Astrocyte (in vitro differentiated cells and primary cell): ENCODE measurements at regions not wholly inside any gene's neighbourhood (a gene's known extent, or its start where the extent isn't known, plus 50 kb on each side); places are given as distances from the start of the nearest gene placed in this dataset.

Experiments
- DNase-seq: peaks from one replicate; pipeline ENCODE4 v3.0.0-alpha.2; 2010; ENCODE audit warnings: low read depth
- FAIRE-seq: peaks from 2 replicates; lab custom pipeline; 2011; peaks lifted over from hg19 to GRCh38; lab: Jason Lieb, UNC
- H2AFZ ChIP-seq: 2 replicates; pipeline ENCODE4 v1.6.0; 2012; ENCODE audit warnings: low read depth, low read length, inconsistent platforms
- H3K27ac ChIP-seq: 2 replicates; pipeline ENCODE4 v1.5.1; 2011; ENCODE audit warnings: low read depth, low read length, inconsistent platforms
- H3K27me3 ChIP-seq: 2 replicates; pipeline ENCODE4 v1.6.0; 2011; ENCODE audit warnings: low read length, inconsistent platforms; ENCODE audit not compliant: insufficient read depth
- H3K36me3 ChIP-seq: 2 replicates; pipeline ENCODE4 v1.5.1; 2011; ENCODE audit warnings: low read length, inconsistent platforms; ENCODE audit not compliant: insufficient read depth
- H3K4me1 ChIP-seq: 2 replicates; pipeline ENCODE4 v1.5.1; 2011; ENCODE audit warnings: low read length, inconsistent platforms; ENCODE audit not compliant: insufficient read depth
- H3K4me2 ChIP-seq: 2 replicates; pipeline ENCODE4 v1.6.0; 2012; ENCODE audit warnings: low read length, inconsistent platforms
- H3K4me3 ChIP-seq: 2 replicates; pipeline ENCODE4 v1.5.1; 2011; ENCODE audit warnings: low read depth, mild to moderate bottlenecking, low read length, inconsistent platforms; ENCODE audit not compliant: insufficient read depth
- H3K79me2 ChIP-seq: 2 replicates; pipeline ENCODE4 v1.6.0; 2012; ENCODE audit warnings: mild to moderate bottlenecking, low read length, inconsistent platforms; ENCODE audit not compliant: insufficient read depth
- H3K9ac ChIP-seq: 2 replicates; pipeline ENCODE4 v1.6.0; 2012; ENCODE audit warnings: mild to moderate bottlenecking, low read length, inconsistent platforms
- H3K9me3 ChIP-seq: 2 replicates; pipeline ENCODE4 v1.5.1; 2012; ENCODE audit warnings: low read depth, mild to moderate bottlenecking, low read length, inconsistent platforms; ENCODE audit not compliant: insufficient read depth
- H4K20me1 ChIP-seq: 2 replicates; pipeline ENCODE4 v1.6.0; 2012; ENCODE audit warnings: low read length, inconsistent platforms; ENCODE audit not compliant: insufficient read depth
- H3K27ac Mint-ChIP-seq: one replicate; pipeline ENCODE4 v1.8.0; 2021; ENCODE audit warnings: mild to moderate bottlenecking, mixed read lengths; ENCODE audit not compliant: unreplicated experiment
- H3K27me3 Mint-ChIP-seq: one replicate; pipeline ENCODE4 v1.8.0; 2021; ENCODE audit warnings: low read depth, mixed read lengths; ENCODE audit not compliant: unreplicated experiment
- H3K36me3 Mint-ChIP-seq: one replicate; pipeline ENCODE4 v1.8.0; 2021; ENCODE audit warnings: low read depth, mixed read lengths; ENCODE audit not compliant: unreplicated experiment
- H3K4me1 Mint-ChIP-seq: one replicate; pipeline ENCODE4 v1.8.0; 2021; ENCODE audit warnings: low read depth, mixed read lengths; ENCODE audit not compliant: unreplicated experiment
- H3K4me3 Mint-ChIP-seq: one replicate; pipeline ENCODE4 v1.8.0; 2021; ENCODE audit warnings: mild to moderate bottlenecking, moderate library complexity, mixed read lengths; ENCODE audit not compliant: unreplicated experiment
- H3K9me3 Mint-ChIP-seq: one replicate; pipeline ENCODE4 v1.8.0; 2021; ENCODE audit warnings: mild to moderate bottlenecking, mixed read lengths; ENCODE audit not compliant: unreplicated experiment
- CTCF ChIP-seq: IDR thresholded peaks from 2 replicates; pipeline ENCODE4 v1.5.1; 2011; ENCODE audit warnings: low read depth, mild to moderate bottlenecking, inconsistent platforms, low read length, moderate library complexity; ENCODE audit not compliant: insufficient read depth
- EZH2 ChIP-seq: IDR thresholded peaks from 2 replicates; pipeline ENCODE4 v1.6.1; 2012; ENCODE audit warnings: mild to moderate bottlenecking, low read length, inconsistent platforms; ENCODE audit not compliant: insufficient read depth

DNA sequence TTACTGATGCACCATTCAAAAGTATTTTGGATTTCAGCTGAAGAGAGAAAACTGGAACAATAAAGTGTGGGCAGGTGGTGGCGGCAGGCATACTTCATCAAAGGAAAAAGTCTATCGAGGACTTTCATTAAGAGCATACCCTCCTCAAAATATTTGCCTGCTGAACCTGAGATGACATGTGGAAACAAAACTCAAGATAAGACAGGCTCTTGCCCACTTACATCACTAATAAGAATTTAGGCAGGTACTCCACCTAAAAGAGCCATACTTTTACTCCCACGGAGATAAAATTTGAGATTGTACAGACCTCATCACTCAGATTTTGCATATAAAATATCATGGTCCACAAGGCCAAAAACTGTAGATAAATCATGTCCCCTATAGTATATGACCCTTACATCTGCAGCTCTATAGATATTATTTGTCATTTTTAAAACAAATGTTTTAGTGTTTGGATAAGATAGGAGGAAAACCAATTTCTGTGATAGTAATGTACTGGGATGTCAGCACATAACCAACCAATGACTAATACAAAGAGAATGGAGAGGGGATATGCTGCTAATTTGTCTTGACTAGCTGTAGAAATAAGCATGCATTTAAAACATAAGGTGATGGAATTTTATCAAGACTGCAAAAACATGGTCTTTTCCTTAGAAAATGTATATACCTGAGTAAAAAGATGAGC lies 730.6 kb upstream of the ZNF608 start:
- no peak overlapping the region for H2AFZ ChIP-seq
- Mint-ChIP-seq H3K4me1 (peaks cover 17% of the 10 kb centered on the region), H3K27ac (no peak overlapping the region), H3K36me3 (no peaks in the 10 kb centered on the region), H3K9me3 (no peaks in the 10 kb centered on the region), H3K27me3 (no peaks in the 10 kb centered on the region), H3K4me3 (no peak overlapping the region)
- no peak overlapping the region for H3K9ac ChIP-seq
- FAIRE-seq (no peak), DNase-seq (peak; percentile 70)
- TF ChIP-seq CTCF (no peak), EZH2 (no peak)
- H3K4me1 ChIP-seq = peaks cover 12% of the 10 kb centered on the region
- H3K9me3 ChIP-seq = no peaks in the 10 kb centered on the region
- no peaks in the 10 kb centered on the region for H3K27me3 ChIP-seq
- H3K27ac ChIP-seq = no peak overlapping the region
- peak overlapping the region; percentile 2 for H3K4me2 ChIP-seq
- no peaks in the 10 kb centered on the region for H3K36me3 ChIP-seq
- no peaks in the 10 kb centered on the region for H3K79me2 ChIP-seq
- no peak overlapping the region for H3K4me3 ChIP-seq
- H4K20me1 ChIP-seq = no peaks in the 10 kb centered on the region

DNA sequence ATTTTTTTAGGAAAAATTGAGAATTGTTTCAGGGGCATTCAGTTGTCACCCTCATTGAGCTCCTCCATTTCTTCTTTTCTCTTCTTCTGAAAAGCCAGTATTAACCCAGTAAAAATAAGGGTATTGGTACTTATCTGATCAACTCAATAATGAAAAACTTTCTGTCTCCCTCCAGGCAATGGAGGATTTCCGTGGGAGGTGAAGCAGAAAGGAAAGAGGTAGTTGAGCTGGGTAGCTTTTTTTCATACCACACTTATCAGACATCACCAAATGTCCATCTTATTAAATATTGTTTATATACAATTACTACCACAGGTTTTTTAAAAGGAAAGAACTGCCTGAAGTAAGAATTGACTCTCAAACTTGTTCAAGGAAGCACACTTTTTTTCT lies 731.1 kb upstream of the ZNF608 start:
- no peak overlapping the region for H3K4me3 ChIP-seq
- no peaks in the 10 kb centered on the region for H3K27me3 ChIP-seq
- H3K4me2 ChIP-seq = peak overlapping the region; percentile 2
- DNase-seq = no peak
- Mint-ChIP-seq H3K4me3 (no peak overlapping the region), H3K9me3 (no peaks in the 10 kb centered on the region), H3K4me1 (peaks cover 17% of the 10 kb centered on the region), H3K36me3 (no peaks in the 10 kb centered on the region), H3K27me3 (no peaks in the 10 kb centered on the region), H3K27ac (no peak overlapping the region)
- no peak overlapping the region for H3K27ac ChIP-seq
- no peaks in the 10 kb centered on the region for H3K79me2 ChIP-seq
- TF ChIP-seq EZH2 (no peak), CTCF (no peak)
- no peaks in the 10 kb centered on the region for H3K36me3 ChIP-seq
- no peaks in the 10 kb centered on the region for H3K9me3 ChIP-seq
- H2AFZ ChIP-seq = no peak overlapping the region
- H3K4me1 ChIP-seq = peaks cover 12% of the 10 kb centered on the region
- H3K9ac ChIP-seq = no peak overlapping the region
- no peaks in the 10 kb centered on the region for H4K20me1 ChIP-seq
- peak; percentile 17 for FAIRE-seq

DNA sequence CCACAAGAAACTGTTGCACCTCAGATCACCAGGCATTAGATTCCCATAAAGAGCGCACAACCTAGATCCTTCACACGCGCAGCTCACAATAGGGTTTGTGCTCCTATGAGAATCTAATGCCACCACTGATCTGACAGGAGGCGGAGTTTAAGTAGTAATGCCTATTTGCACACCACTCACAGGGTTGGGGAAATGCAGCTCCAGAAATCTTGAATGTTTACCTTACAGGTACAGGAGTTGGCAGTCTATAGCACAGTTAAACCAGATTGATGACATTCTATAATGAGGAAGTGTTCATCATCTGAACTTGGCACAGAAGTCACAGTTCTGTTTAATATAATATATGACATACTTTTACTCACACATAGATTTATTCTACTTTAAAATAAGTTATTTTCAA lies 732.2 kb upstream of the ZNF608 start:
- Mint-ChIP-seq H3K4me1 (peaks cover 17% of the 10 kb centered on the region), H3K27me3 (no peaks in the 10 kb centered on the region), H3K9me3 (no peaks in the 10 kb centered on the region), H3K36me3 (no peaks in the 10 kb centered on the region), H3K27ac (no peak overlapping the region), H3K4me3 (no peak overlapping the region)
- Histone ChIP-seq H3K4me1 (peaks cover 12% of the 10 kb centered on the region), H3K27me3 (no peaks in the 10 kb centered on the region), H3K79me2 (no peaks in the 10 kb centered on the region), H4K20me1 (no peaks in the 10 kb centered on the region), H3K36me3 (no peaks in the 10 kb centered on the region), H3K9ac (no peak overlapping the region), H3K9me3 (no peaks in the 10 kb centered on the region), H3K4me2 (no peak overlapping the region), H2AFZ (no peak overlapping the region), H3K4me3 (no peak overlapping the region), H3K27ac (no peak overlapping the region)
- no peak for TF ChIP-seq CTCF
- TF ChIP-seq EZH2 = no peak
- DNase-seq (no peak), FAIRE-seq (no peak)
